ENCODE measurements at regions not wholly inside any gene's neighbourhood (a gene's known extent, or its start where the extent isn't known, plus 50 kb on each side); places are given as distances from the start of the nearest gene placed in this dataset.
"Not testable (repeated sequence)": the region's sequence is repeated elsewhere in the genome, so short reads cannot be mapped to it uniquely, and the experiment has no call there.

- ChIA-PET POLR2A (no interaction called here), CTCF (no interaction called here)
- no peak for DNase-seq (ENCODE audit: extremely low spot score)
- TF ChIP-seq CTCF (IDR thresholded peaks at IDR 0.05; ENCODE audit: control extremely low read depth, extremely low read depth, low read depth, missing control alignments), result no peak
Measured at GRCh38 chr10:124321433-124322089, 97.2 kb downstream of the OAT start.

DNA sequence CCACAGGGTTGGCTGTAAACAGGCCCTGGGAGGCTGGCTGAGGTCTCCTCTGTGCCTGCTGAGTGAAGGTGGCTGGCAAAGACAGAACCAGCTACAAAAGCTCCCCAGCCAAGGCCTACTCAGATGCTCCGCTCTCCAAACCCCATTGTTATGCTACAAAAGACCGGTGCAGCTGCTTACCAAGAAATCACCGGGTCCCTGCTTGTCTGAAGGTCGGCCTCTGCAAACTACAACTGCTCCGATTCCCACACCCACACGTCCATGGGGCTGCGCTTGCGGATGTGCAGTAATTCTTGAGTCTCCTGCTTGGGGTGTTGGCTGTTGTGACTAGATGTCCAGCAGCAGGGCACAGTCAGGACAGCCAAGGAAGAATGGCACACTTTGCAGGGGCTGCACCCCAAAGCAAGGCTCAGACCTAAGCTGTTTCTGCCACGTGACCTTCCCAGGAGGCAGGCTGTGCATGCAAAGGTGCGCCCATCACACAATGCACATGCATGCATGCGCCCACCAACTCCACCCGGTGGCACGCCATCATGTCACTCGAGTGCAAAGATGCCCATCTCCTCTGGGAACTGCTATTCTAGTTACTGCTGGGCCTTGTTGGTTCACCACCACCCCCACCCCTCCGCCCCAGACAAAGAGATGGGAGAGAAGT, 97.8 kb downstream of the OAT start:
- TF ChIP-seq CTCF (IDR thresholded peaks at IDR 0.05; ENCODE audit: control extremely low read depth, extremely low read depth, low read depth, missing control alignments), result no peak

DNA sequence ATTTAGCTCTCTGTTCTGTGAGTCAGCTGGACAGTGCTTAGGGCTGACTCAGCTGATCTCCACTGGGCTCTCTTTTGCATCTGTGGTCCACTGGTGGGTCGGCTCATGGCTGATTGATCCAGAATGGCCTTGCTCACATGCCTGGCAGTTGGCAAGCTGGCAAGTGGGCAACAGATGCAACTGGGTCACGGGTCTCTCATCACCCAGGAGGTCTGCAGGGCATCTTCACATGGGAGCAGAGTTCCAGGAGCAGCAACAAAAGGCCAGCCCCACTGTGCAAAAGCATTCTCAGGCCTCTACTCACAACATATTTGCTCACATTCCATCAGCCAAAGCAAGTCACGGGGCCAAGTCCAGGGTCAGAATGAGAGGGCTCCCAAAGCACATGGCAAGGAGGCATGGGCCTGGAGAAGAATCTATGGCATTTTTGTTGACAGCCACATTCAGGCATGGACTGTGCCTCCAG, 98.8 kb downstream of the OAT start:
- CTCF ChIA-PET, result no interaction called here
- POLR2A ChIA-PET, result no interaction called here
- no peak for DNase-seq (ENCODE audit: extremely low spot score)
- TF ChIP-seq CTCF (IDR thresholded peaks at IDR 0.05; ENCODE audit: control extremely low read depth, extremely low read depth, low read depth, missing control alignments), result no peak

More for the DNA sequence above, 97.8 kb downstream of the OAT start:
- no peak for DNase-seq (ENCODE audit: extremely low spot score)
- ChIA-PET CTCF (no interaction called here), POLR2A (no interaction called here)

- DNase-seq (ENCODE audit: extremely low spot score); CTCF ChIA-PET; POLR2A ChIA-PET: not testable (repeated sequence)
Measured at GRCh38 chr10:124319520-124319919, 99.2 kb downstream of the OAT start.

DNA sequence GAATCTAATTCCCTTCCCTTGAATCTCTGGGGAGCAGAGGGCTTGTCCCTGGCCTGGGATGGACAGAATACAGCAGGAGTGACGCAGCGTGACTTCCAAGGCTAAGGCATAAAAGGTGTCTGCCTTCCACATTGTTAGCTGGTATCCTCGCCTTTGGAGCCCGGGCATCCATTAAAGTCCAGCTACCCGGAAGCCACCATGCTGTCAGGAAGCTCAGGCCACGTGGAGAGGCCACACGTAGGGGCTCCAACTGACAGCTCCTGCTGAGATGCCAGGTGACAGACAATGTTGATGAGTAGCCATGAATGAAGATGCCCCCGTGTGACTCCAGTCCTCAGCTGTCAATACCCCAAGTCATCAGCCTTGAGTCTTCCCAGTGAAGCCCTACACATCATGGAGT, 99.9 kb downstream of the OAT start:
- ChIA-PET CTCF (interaction anchor here (1.1 kb wide), 1 partner anchor 71 kb away, joined by 3 read pairs; no protein-coding TSS in a partner anchor), POLR2A (no interaction called here)
- no peak for TF ChIP-seq CTCF (IDR thresholded peaks at IDR 0.05; ENCODE audit: control extremely low read depth, extremely low read depth, low read depth, missing control alignments)
- no peak for DNase-seq (ENCODE audit: extremely low spot score)

GRCh38 chr10:124318076-124318475, 100.6 kb downstream of the OAT start:
- no peak for DNase-seq (ENCODE audit: extremely low spot score)
- ChIA-PET POLR2A (no interaction called here), CTCF (interaction anchor here (1.1 kb wide), 1 partner anchor 72 kb away, joined by 3 read pairs; no protein-coding TSS in a partner anchor)
- TF ChIP-seq CTCF (IDR thresholded peaks at IDR 0.05; ENCODE audit: control extremely low read depth, extremely low read depth, low read depth, missing control alignments), result no peak

GRCh38 chr10:124316326-124316725, 102.4 kb downstream of the OAT start:
- TF ChIP-seq CTCF (IDR thresholded peaks at IDR 0.05; ENCODE audit: control extremely low read depth, extremely low read depth, low read depth, missing control alignments), result no peak
- ChIA-PET POLR2A (interaction anchor here (0.7 kb wide), 1 partner anchor 42 kb away, joined by 3 read pairs; no protein-coding TSS in a partner anchor), CTCF (no interaction called here)
- no peak for DNase-seq (ENCODE audit: extremely low spot score)

Data from GM10248 (cell line).